Coronary artery (tissue), 2 donors: ENCODE measurements at regions not wholly inside any gene's neighbourhood (a gene's known extent, or its start where the extent isn't known, plus 50 kb on each side); places are given as distances from the start of the nearest gene placed in this dataset.

Experiments
- DNase-seq: peaks from one replicate; pipeline ENCODE4 v3.0.0-alpha.2; 2017; ENCODE audit warnings: low spot score
- H3K27ac ChIP-seq, 2 donors: fragments of 200-600 bp; sonication (generic); one replicate each; pipeline ENCODE4 v1.5.1; 2016 to 2019
- H3K4me3 ChIP-seq: fragments of 200-600 bp; sonication (generic); 2 replicates; pipeline ENCODE4 v1.5.1; 2016; ENCODE audit warnings: mild to moderate bottlenecking, moderate library complexity
- CTCF ChIP-seq: fragments of 200-600 bp; sonication (generic); IDR thresholded peaks from one replicate; pipeline ENCODE4 v1.5.1; 2019; ENCODE audit warnings: antibody characterized with exemption

- DNase-seq, result no peak
- Histone ChIP-seq H3K27ac (peak overlapping the region; percentile 15 to 59), H3K4me3 (peak overlapping the region; percentile 61)
- TF ChIP-seq CTCF, result no peak
Observed at GRCh38 chr11:15651816-15652215, 537.1 kb downstream of the INSC start.

- DNase-seq, result no peak
- H3K4me3 ChIP-seq, result no peak overlapping the region
- TF ChIP-seq CTCF, result no peak
- H3K27ac ChIP-seq, result no peak overlapping the region
Observed at GRCh38 chr11:15653191-15653710, 538.5 kb downstream of the INSC start.

- DNase-seq, result no peak
- no peak for TF ChIP-seq CTCF
- Histone ChIP-seq H3K4me3 (no peak overlapping the region), H3K27ac (no peak overlapping the region)
Observed at GRCh38 chr11:15654451-15654850, 539.7 kb downstream of the INSC start.

- Histone ChIP-seq H3K27ac (no peak overlapping the region), H3K4me3 (no peak overlapping the region)
- no peak for DNase-seq
- no peak for TF ChIP-seq CTCF
Observed at GRCh38 chr11:15655552-15655951, 540.8 kb downstream of the INSC start.

GRCh38 chr11:15657264-15657663 lies 542.5 kb downstream of the INSC start:
- Histone ChIP-seq H3K4me3 (no peak overlapping the region), H3K27ac (no peak overlapping the region)
- no peak for TF ChIP-seq CTCF
- no peak for DNase-seq

GRCh38 chr11:15660496-15660895 lies 545.8 kb downstream of the INSC start:
- no peak for TF ChIP-seq CTCF
- no peak overlapping the region for H3K27ac ChIP-seq
- no peak for DNase-seq

GRCh38 chr11:15662285-15662684 lies 547.6 kb downstream of the INSC start:
- Histone ChIP-seq H3K4me3 (no peak overlapping the region), H3K27ac (no peak overlapping the region)
- TF ChIP-seq CTCF, result no peak
- DNase-seq, result no peak

More at GRCh38 chr11:15660496-15660895, 545.8 kb downstream of the INSC start:
- H3K4me3 ChIP-seq, result no peak overlapping the region
